CD4-positive, alpha-beta T cell treated with Interleukin-15 for 1 hour (primary cell): ENCODE measurements at regions not wholly inside any gene's neighbourhood (a gene's known extent, or its start where the extent isn't known, plus 50 kb on each side); places are given as distances from the start of the nearest gene placed in this dataset.
"Not testable (repeated sequence)": the region's sequence is repeated elsewhere in the genome, so short reads cannot be mapped to it uniquely, and the experiment has no call there.

Experiments used
- DNase-seq: peaks from one replicate; pipeline ENCODE4 v3.0.0-alpha.2; 2020

GRCh38 chr3:33919312-33920120, 121.1 kb downstream of the PDCD6IP start:
- DNase-seq = no peak

- DNase-seq = no peak
Observed at GRCh38 chr3:33920511-33920910, 122.1 kb downstream of the PDCD6IP start.

- DNase-seq = no peak
Observed at GRCh38 chr3:33921608-33922007, 123.2 kb downstream of the PDCD6IP start.

GRCh38 chr3:33926998-33927605, 128.7 kb downstream of the PDCD6IP start:
- no peak for DNase-seq

GRCh38 chr3:33929813-33930212, 131.4 kb downstream of the PDCD6IP start:
- no peak for DNase-seq

- DNase-seq = no peak
Observed at GRCh38 chr3:33931512-33931911, 133.1 kb downstream of the PDCD6IP start.

GRCh38 chr3:33932010-33932764, 133.8 kb downstream of the PDCD6IP start:
- DNase-seq = no peak

- no peak for DNase-seq
Observed at GRCh38 chr3:33936171-33936920, 137.9 kb downstream of the PDCD6IP start.

GRCh38 chr3:33936921-33937525, 138.6 kb downstream of the PDCD6IP start:
- DNase-seq = no peak

GRCh38 chr3:33937628-33938027, 139.2 kb downstream of the PDCD6IP start:
- no peak for DNase-seq

- no peak for DNase-seq
Observed at GRCh38 chr3:33940149-33940548, 141.7 kb downstream of the PDCD6IP start.

- no peak for DNase-seq
Observed at GRCh38 chr3:33940736-33941135, 142.3 kb downstream of the PDCD6IP start.

GRCh38 chr3:33941804-33942203, 143.4 kb downstream of the PDCD6IP start:
- DNase-seq = no peak

GRCh38 chr3:33942483-33943150, 144.2 kb downstream of the PDCD6IP start:
- no peak for DNase-seq

GRCh38 chr3:33943277-33943676, 144.8 kb downstream of the PDCD6IP start:
- DNase-seq = no peak

- not testable (repeated sequence) for DNase-seq
Observed at GRCh38 chr3:33946612-33947011, 148.2 kb downstream of the PDCD6IP start.

- no peak for DNase-seq
Observed at GRCh38 chr3:33947272-33948195, 149.1 kb downstream of the PDCD6IP start.

- DNase-seq = no peak
Observed at GRCh38 chr3:33949074-33949473, 150.6 kb downstream of the PDCD6IP start.

GRCh38 chr3:33954956-33955355, 156.5 kb downstream of the PDCD6IP start:
- DNase-seq = no peak

- DNase-seq = no peak
Observed at GRCh38 chr3:33956206-33956605, 157.8 kb downstream of the PDCD6IP start.

GRCh38 chr3:33956776-33957175, 158.3 kb downstream of the PDCD6IP start:
- no peak for DNase-seq
